ENCODE measurements at regions not wholly inside any gene's neighbourhood (a gene's known extent, or its start where the extent isn't known, plus 50 kb on each side); places are given as distances from the start of the nearest gene placed in this dataset.
A peak's percentile ranks its signal among the peaks of the same experiment; 100 is the strongest.
"Not testable (repeated sequence)": the region's sequence is repeated elsewhere in the genome, so short reads cannot be mapped to it uniquely, and the experiment has no call there.

- POLR2A ChIA-PET; H3K4me3 Mint-ChIP-seq; H3K27me3 Mint-ChIP-seq; DNase-seq; H3K4me1 Mint-ChIP-seq (ENCODE audit: low read depth); H3K27ac Mint-ChIP-seq; CTCF ChIA-PET; intact Hi-C loops (cut with micrococcal nuclease): not testable (repeated sequence)
- H3K9me3 Mint-ChIP-seq, result peaks cover 13% of the 10 kb centered on the region
- H3K36me3 Mint-ChIP-seq, result peaks cover 17% of the 10 kb centered on the region
Observed at GRCh38 chr18:14222354-14223221, 90.4 kb upstream of the ZNF519 start.

- Mint-ChIP-seq H3K36me3 (peaks cover 17% of the 10 kb centered on the region), H3K4me3 (no peak overlapping the region), H3K27ac (no peak overlapping the region), H3K9me3 (peaks cover 13% of the 10 kb centered on the region), H3K4me1 (ENCODE audit: low read depth) (no peaks in the 10 kb centered on the region), H3K27me3 (no peaks in the 10 kb centered on the region)
- intact Hi-C loops (cut with micrococcal nuclease), result no loop called here
- DNase-seq, result no peak
- ChIA-PET POLR2A (no interaction called here), CTCF (no interaction called here)
Observed at GRCh38 chr18:14221689-14222088, 89.5 kb upstream of the ZNF519 start.

DNA sequence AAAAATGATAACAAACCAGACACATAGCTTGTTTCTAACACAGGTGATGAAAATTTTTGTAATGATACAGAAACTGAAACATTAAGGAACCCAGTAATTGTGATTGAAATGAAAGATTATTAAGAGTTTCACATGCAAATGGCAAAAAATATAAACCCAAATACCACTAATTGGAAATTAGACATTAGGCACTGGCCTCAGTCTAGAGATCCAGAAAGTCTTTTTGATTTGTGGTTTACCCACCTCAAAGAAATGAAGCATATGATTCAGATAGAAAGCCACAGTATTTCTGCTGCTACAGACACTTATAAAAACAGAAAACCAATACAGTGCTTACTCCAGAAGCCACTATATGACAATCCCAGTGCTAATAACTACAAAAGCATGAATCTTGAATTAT, 83.7 kb upstream of the ZNF519 start:
- H3K27ac Mint-ChIP-seq; DNase-seq; POLR2A ChIA-PET; intact Hi-C loops (cut with micrococcal nuclease); H3K36me3 Mint-ChIP-seq; H3K4me3 Mint-ChIP-seq; H3K4me1 Mint-ChIP-seq (ENCODE audit: low read depth); H3K27me3 Mint-ChIP-seq; CTCF ChIA-PET; H3K9me3 Mint-ChIP-seq: not testable (repeated sequence)

GRCh38 chr18:14203424-14203823, 71.2 kb upstream of the ZNF519 start:
- H3K36me3 Mint-ChIP-seq; DNase-seq; H3K4me3 Mint-ChIP-seq; POLR2A ChIA-PET; H3K27me3 Mint-ChIP-seq; H3K27ac Mint-ChIP-seq; H3K9me3 Mint-ChIP-seq; intact Hi-C loops (cut with micrococcal nuclease); CTCF ChIA-PET; H3K4me1 Mint-ChIP-seq (ENCODE audit: low read depth): not testable (repeated sequence)

GRCh38 chr18:14190776-14191442, 58.7 kb upstream of the ZNF519 start:
- CTCF ChIA-PET, result interaction anchor here (1.0 kb wide), 1 partner anchor 12 kb away, joined by 4 read pairs; no protein-coding TSS in a partner anchor
- H3K4me3 Mint-ChIP-seq, result peak overlapping the region; percentile 18
- H3K27me3 Mint-ChIP-seq, POLR2A ChIA-PET, H3K36me3 Mint-ChIP-seq, H3K9me3 Mint-ChIP-seq, DNase-seq: not testable (repeated sequence)
- H3K4me1 Mint-ChIP-seq (ENCODE audit: low read depth), result peaks cover 28% of the 10 kb centered on the region
- H3K27ac Mint-ChIP-seq, result peak overlapping the region; percentile 84
- intact Hi-C loops (cut with micrococcal nuclease), result loop anchor here (5.0 kb wide), 1 partner anchor 814 kb away; no protein-coding TSS in a partner anchor

DNA sequence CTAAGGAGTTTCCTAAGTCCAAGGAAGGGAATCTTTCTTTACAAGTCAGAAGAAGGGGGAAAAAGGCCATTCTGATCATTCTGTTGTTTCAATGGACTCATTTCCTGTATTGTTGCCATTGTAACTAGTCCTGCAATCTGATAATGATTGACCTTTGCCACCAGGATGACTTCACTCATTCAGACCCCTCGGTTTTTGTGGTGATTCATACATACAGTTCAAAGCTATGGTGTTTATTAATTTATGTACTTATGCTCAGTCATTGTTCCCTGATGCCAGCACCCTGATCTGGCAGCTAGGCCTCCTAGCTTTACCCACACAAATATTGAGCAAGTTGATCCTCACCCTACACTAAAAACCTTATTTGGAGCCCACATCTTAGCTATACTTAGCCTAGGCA, 57.6 kb upstream of the ZNF519 start:
- no peaks in the 10 kb centered on the region for H3K27me3 Mint-ChIP-seq
- H3K4me3 Mint-ChIP-seq, result no peak overlapping the region
- peak; percentile 57 for DNase-seq
- no peaks in the 10 kb centered on the region for H3K9me3 Mint-ChIP-seq
- intact Hi-C loops (cut with micrococcal nuclease), result loop anchor here (5.0 kb wide), 1 partner anchor 813 kb away; no protein-coding TSS in a partner anchor
- CTCF ChIA-PET, result no interaction called here
- H3K36me3 Mint-ChIP-seq, result peaks cover 3% of the 10 kb centered on the region
- POLR2A ChIA-PET, result no interaction called here
- peak overlapping the region; percentile 84 for H3K27ac Mint-ChIP-seq
- peaks cover 28% of the 10 kb centered on the region for H3K4me1 Mint-ChIP-seq (ENCODE audit: low read depth)

- DNase-seq; H3K36me3 Mint-ChIP-seq; H3K27ac Mint-ChIP-seq; H3K27me3 Mint-ChIP-seq; H3K4me3 Mint-ChIP-seq; intact Hi-C loops (cut with micrococcal nuclease); CTCF ChIA-PET; POLR2A ChIA-PET; H3K9me3 Mint-ChIP-seq: not testable (repeated sequence)
- H3K4me1 Mint-ChIP-seq (ENCODE audit: low read depth), result peaks cover 28% of the 10 kb centered on the region
Observed at GRCh38 chr18:14188751-14189406, 56.6 kb upstream of the ZNF519 start.

Measured in activated CD4-positive, alpha-beta memory T cell treated with anti-CD3 and anti-CD28 coated beads for 36 hours (primary cell).